ENCODE measurements at regions not wholly inside any gene's neighbourhood (a gene's known extent, or its start where the extent isn't known, plus 50 kb on each side); places are given as distances from the start of the nearest gene placed in this dataset.

GRCh38 chr9:11347437-11347836 lies 734.6 kb upstream of the PTPRD start:
- no peak overlapping the region for H2AFZ ChIP-seq (ENCODE audit: low read depth, low read length)
- no peaks in the 10 kb centered on the region for H3K27me3 ChIP-seq (ENCODE audit: control insufficient read depth in 2 of 2, insufficient read depth in 2 of 2, low read length in 2 of 2)
- no peaks in the 10 kb centered on the region for H3K36me3 ChIP-seq (ENCODE audit: control insufficient read depth in 2 of 2, extremely low read depth in 1 of 2, insufficient read depth in 2 of 2, low read length in 2 of 2)
- TF ChIP-seq MYC (IDR thresholded peaks at IDR 0.05; ENCODE audit: low read depth, low read length) (no peak), GATA2 (IDR thresholded peaks at IDR 0.05; ENCODE audit: insufficient read depth, insufficient read length, low read depth, low read length) (no peak), EZH2 (IDR thresholded peaks at IDR 0.05; ENCODE audit: borderline replicate concordance, low read depth, low read length, severe bottlenecking) (no peak), POLR2AphosphoS5 (IDR thresholded peaks at IDR 0.05; ENCODE audit: insufficient read depth, low read depth, low read length) (no peak), CTCF (IDR thresholded peaks at IDR 0.05; ENCODE audit: extremely low read depth in 1 of 2, insufficient read depth in 1 of 2, low read depth in 1 of 2, low read length in 2 of 2) (no peak), JUN (IDR thresholded peaks at IDR 0.05; ENCODE audit: borderline replicate concordance, insufficient read depth, insufficient read length, low read depth) (no peak), MAX (IDR thresholded peaks at IDR 0.05; ENCODE audit: insufficient read depth, insufficient read length) (no peak), POLR2A (IDR thresholded peaks at IDR 0.05; ENCODE audit: low read depth, low read length) (no peak), FOS (IDR thresholded peaks at IDR 0.05; ENCODE audit: borderline replicate concordance, insufficient read depth, low read length) (no peak)
- no peaks in the 10 kb centered on the region for H3K9me3 ChIP-seq (replicated peaks; ENCODE audit: control insufficient read depth, insufficient read depth, low read length)
- FAIRE-seq, result no peak
- BruUV-seq (replicated peaks), result no TSS peak
- no peaks in the 10 kb centered on the region for H3K4me1 ChIP-seq (ENCODE audit: control insufficient read depth, extremely low read depth, insufficient read depth, low read length)
- H3K4me2 ChIP-seq (ENCODE audit: insufficient read depth, low read length), result no peak overlapping the region
- dilution Hi-C loops (cut with MboI; ENCODE audit: extremely low pct_ligation_motif_present, low sequenced_read_pairs), result no loop called here
- POLR2A ChIA-PET, result no interaction called here
- no peaks in the 10 kb centered on the region for H3K9me1 ChIP-seq (replicated peaks; ENCODE audit: control insufficient read depth, extremely low read depth, insufficient read depth, low read length)
- H3K27ac ChIP-seq (ENCODE audit: insufficient read depth, low read depth, low read length), result no peak overlapping the region
- no peak for DNase-seq (ENCODE audit: low read depth, low spot score)
- no peaks in the 10 kb centered on the region for H4K20me1 ChIP-seq (replicated peaks; ENCODE audit: control insufficient read depth, extremely low read depth, insufficient read depth, low read length)
- intact Hi-C loops (cut with micrococcal nuclease), result no loop called here
- no peak overlapping the region for H3K9ac ChIP-seq (replicated peaks; ENCODE audit: extremely low read depth, insufficient read depth, low read length)
- CTCF ChIA-PET, result no interaction called here
- no peaks in the 10 kb centered on the region for H3K79me2 ChIP-seq (ENCODE audit: control insufficient read depth, insufficient read depth, low read length)
- H3K4me3 ChIP-seq (replicated peaks in 1 of 3; ENCODE audit: insufficient read depth in 1 of 3, low read depth in 1 of 3, low read length in 3 of 3), result no peak overlapping the region
